H1 (cell line): ENCODE measurements at regions not wholly inside any gene's neighbourhood (a gene's known extent, or its start where the extent isn't known, plus 50 kb on each side); places are given as distances from the start of the nearest gene placed in this dataset.

Experiments used
- CTCF ChIA-PET: fragments of 300-600 bp; sonication (Branson Sonifier 250); formaldehyde crosslinking; loops from one replicate; lab custom pipeline; 2021; ENCODE audit not compliant: partially characterized antibody; lab: Charles Lee
- POLR2A ChIA-PET: fragments of 300-600 bp; sonication (Branson Sonifier 250); formaldehyde crosslinking; loops from one replicate; lab custom pipeline; 2021; ENCODE audit warnings: inconsistent platforms; ENCODE audit not compliant: partially characterized antibody; lab: Charles Lee
- DNase-seq, 2 experiments: peaks; one replicate each; pipeline versions ENCODE4 v3.0.0 to v3.0.0-alpha.2; 2010 to 2022; ENCODE audit warnings: low spot score in 2 of 2, low read depth in 1 of 2, mixed read lengths in 1 of 2
- FAIRE-seq: peaks from 2 replicates; lab custom pipeline; 2011; peaks lifted over from hg19 to GRCh38; lab: Jason Lieb, UNC
- H2AFZ ChIP-seq: 2 replicates; pipeline ENCODE4 v1.8.1; 2012; ENCODE audit warnings: low read length, inconsistent platforms
- H2AK5ac ChIP-seq: 2 replicates; pipeline ENCODE4 v1.6.1; 2013; ENCODE audit warnings: low read depth, low read length
- H2BK120ac ChIP-seq: replicated peaks from 2 replicates; pipeline ENCODE3; 2013; ENCODE audit warnings: low read depth, low read length, inconsistent platforms
- H2BK12ac ChIP-seq: 2 replicates; pipeline ENCODE4 v1.6.1; 2013; ENCODE audit warnings: low read depth, low read length
- H2BK15ac ChIP-seq: 2 replicates; pipeline ENCODE4 v1.6.1; 2013; ENCODE audit warnings: low read length
- H2BK20ac ChIP-seq: 2 replicates; pipeline ENCODE4 v1.6.1; 2013; ENCODE audit warnings: low read length
- H2BK5ac ChIP-seq: 2 replicates; pipeline ENCODE4 v1.6.1; 2013; ENCODE audit warnings: low read depth, low read length
- H3K14ac ChIP-seq: 2 replicates; pipeline ENCODE4 v1.6.1; 2013; ENCODE audit warnings: inconsistent platforms; ENCODE audit not compliant: insufficient read length
- H3K18ac ChIP-seq: 2 replicates; pipeline ENCODE4 v1.6.1; 2013; ENCODE audit warnings: low read length; ENCODE audit errors: extremely low read depth
- H3K23ac ChIP-seq: 2 replicates; pipeline ENCODE4 v1.6.1; 2013; ENCODE audit warnings: inconsistent platforms; ENCODE audit not compliant: insufficient read length
- H3K23me2 ChIP-seq: 2 replicates; pipeline ENCODE4 v1.6.1; 2013; ENCODE audit warnings: low read depth, low read length
- H3K27ac ChIP-seq: 2 replicates; pipeline ENCODE4 v1.6.1; 2011; ENCODE audit warnings: low read depth, low read length, inconsistent platforms
- H3K27me3 ChIP-seq, 4 experiments: replicated peaks in 1 of 4; 1 replicate in 1 of 4; 2 replicates in 3 of 4; pipeline versions ENCODE4 v1.6.1 to v1.8.1; 2011 to 2013; ENCODE audit warnings: low read length in 3 of 4, mild to moderate bottlenecking in 3 of 4, inconsistent platforms in 2 of 4, mixed read lengths in 2 of 4, moderate library complexity in 1 of 4; ENCODE audit not compliant: control insufficient read depth in 3 of 4, insufficient read depth in 3 of 4; ENCODE audit errors: extremely low read depth in 1 of 4
- H3K36me3 ChIP-seq, 4 experiments: 2 replicates each; pipeline versions ENCODE4 v1.6.1 to v1.8.1; 2011 to 2013; ENCODE audit warnings: mild to moderate bottlenecking in 4 of 4, low read length in 3 of 4, moderate library complexity in 2 of 4, control low read depth in 1 of 4, inconsistent platforms in 1 of 4; ENCODE audit not compliant: insufficient read depth in 4 of 4, control insufficient read depth in 2 of 4
- H3K4ac ChIP-seq: replicated peaks from 2 replicates; pipeline ENCODE3; 2013; ENCODE audit warnings: low read length, low read depth, mixed read lengths, inconsistent platforms; ENCODE audit not compliant: insufficient read length
- H3K4me1 ChIP-seq, 4 experiments: replicated peaks in 1 of 4; 1 replicate in 1 of 4; 2 replicates in 3 of 4; pipeline versions ENCODE4 v1.6.1 to v1.8.1; 2011 to 2013; ENCODE audit warnings: low read length in 3 of 4, inconsistent platforms in 2 of 4, mixed read lengths in 1 of 4; ENCODE audit not compliant: insufficient read depth in 4 of 4, control insufficient read depth in 3 of 4
- H3K4me2 ChIP-seq, 2 experiments: 2 replicates each; pipeline versions ENCODE4 v1.6.1 to v1.8.1; 2011 to 2013; ENCODE audit warnings: low read depth in 2 of 2, low read length in 2 of 2, control low read depth in 1 of 2, inconsistent platforms in 1 of 2, mild to moderate bottlenecking in 1 of 2; ENCODE audit not compliant: insufficient read depth in 1 of 2
- H3K4me3 ChIP-seq, 4 experiments: fragments of 200-600, 300-600 bp in 1 of 4; sonication (generic), shearing (Covaris generic), sonication (Bioruptor Twin) in 1 of 4; 2 replicates each; pipeline versions ENCODE4 v1.5.1 to v1.8.1; 2011 to 2016; ENCODE audit warnings: low read length in 4 of 4, low read depth in 3 of 4, control low read depth in 2 of 4, inconsistent platforms in 2 of 4, mild to moderate bottlenecking in 2 of 4, mixed read lengths in 1 of 4, moderate library complexity in 1 of 4; ENCODE audit not compliant: insufficient read depth in 2 of 4; ENCODE audit errors: extremely low read depth in 1 of 4
- H3K56ac ChIP-seq: replicated peaks from 2 replicates; pipeline ENCODE3; 2013; ENCODE audit warnings: low read depth, mild to moderate bottlenecking, mixed read lengths, low read length, inconsistent platforms; ENCODE audit not compliant: insufficient read length
- H3K79me1 ChIP-seq: 2 replicates; pipeline ENCODE4 v1.6.1; 2013; ENCODE audit warnings: low read depth, low read length, control low read depth
- H3K79me2 ChIP-seq, 2 experiments: 2 replicates each; pipeline versions ENCODE4 v1.6.1 to v1.8.1; 2012 to 2013; ENCODE audit warnings: low read length in 2 of 2, mild to moderate bottlenecking in 2 of 2, inconsistent platforms in 1 of 2; ENCODE audit not compliant: insufficient read depth in 2 of 2, control insufficient read depth in 1 of 2
- H3K9ac ChIP-seq, 4 experiments: replicated peaks in 1 of 4; 1 replicate in 1 of 4; 2 replicates in 3 of 4; pipeline versions ENCODE4 v1.6.1 to v1.8.1; 2011 to 2013; ENCODE audit warnings: low read depth in 3 of 4, low read length in 3 of 4, control low read depth in 2 of 4, mild to moderate bottlenecking in 2 of 4, moderate library complexity in 2 of 4, inconsistent platforms in 1 of 4; ENCODE audit errors: extremely low read depth in 1 of 4
- H3K9me3 ChIP-seq, 2 experiments: 2 replicates each; pipeline versions ENCODE4 v1.6.1 to v1.8.1; 2012 to 2013; ENCODE audit warnings: mild to moderate bottlenecking in 2 of 2, moderate library complexity in 2 of 2, control low read depth in 1 of 2, inconsistent platforms in 1 of 2, low read depth in 1 of 2, low read length in 1 of 2, mixed read lengths in 1 of 2; ENCODE audit not compliant: insufficient read depth in 2 of 2
- H4K20me1 ChIP-seq, 2 experiments: replicated peaks in 1 of 2; 2 replicates each; pipeline versions ENCODE3 to v1.8.1; 2011 to 2013; ENCODE audit warnings: inconsistent platforms in 2 of 2, low read length in 2 of 2, mild to moderate bottlenecking in 1 of 2; ENCODE audit not compliant: insufficient read depth in 2 of 2, control insufficient read depth in 1 of 2
- H4K5ac ChIP-seq: 2 replicates; pipeline ENCODE4 v1.6.1; 2013; ENCODE audit warnings: low read length, low read depth, mixed read lengths, inconsistent platforms; ENCODE audit not compliant: insufficient read length
- H4K8ac ChIP-seq: 2 replicates; pipeline ENCODE4 v1.8.0; 2013; ENCODE audit warnings: mild to moderate bottlenecking, moderate library complexity, low read length, inconsistent platforms; ENCODE audit not compliant: insufficient read depth; ENCODE audit errors: extremely low read depth
- H4K91ac ChIP-seq: replicated peaks from 2 replicates; pipeline ENCODE3; 2013; ENCODE audit warnings: low read length, mixed read lengths, inconsistent platforms; ENCODE audit not compliant: insufficient read length
- ATF3 ChIP-seq: IDR thresholded peaks from 2 replicates; pipeline ENCODE4 v1.6.1; 2011; ENCODE audit warnings: low read depth, mild to moderate bottlenecking, low read length; ENCODE audit not compliant: insufficient read depth
- EP300 ChIP-seq, 2 experiments: IDR thresholded peaks; 1 replicate in 1 of 2; 2 replicates in 1 of 2; pipeline ENCODE4 v1.6.1; 2011 to 2012; ENCODE audit warnings: low read depth in 2 of 2, low read length in 2 of 2, mild to moderate bottlenecking in 2 of 2, borderline replicate concordance in 1 of 2, inconsistent platforms in 1 of 2, moderate library complexity in 1 of 2
- JUND ChIP-seq: IDR thresholded peaks from 2 replicates; pipeline ENCODE4 v1.6.1; 2011; ENCODE audit warnings: mild to moderate bottlenecking, improper control_type of control experiment, low read length
- RNF2 ChIP-seq: fragments of 200-900, 300-1000 bp; sonication (generic); IDR thresholded peaks from 2 replicates; pipeline ENCODE4 v1.7.1; 2016; ENCODE audit warnings: borderline replicate concordance, low read depth, mild to moderate bottlenecking, antibody characterized with exemption, low read length; ENCODE audit not compliant: poor library complexity, severe bottlenecking; ENCODE audit errors: missing control alignments
- WGBS, 2 experiments: shearing (Covaris generic) in 1 of 2; methylation state at CpG; one replicate each; pipeline versions ENCODE4 v1.1.6 to v1.1.7; 2013 to 2015; ENCODE audit warnings: low lambda C conversion rate in 2 of 2, mixed read lengths in 2 of 2, inconsistent platforms in 1 of 2, low coverage in 1 of 2, missing lambda C conversion rate in 1 of 2; ENCODE audit not compliant: insufficient replicate concordance in 2 of 2, insufficient coverage in 1 of 2, insufficient read length in 1 of 2; ENCODE audit errors: extremely low coverage in 1 of 2, missing lambda C conversion rate in 1 of 2; 5-methylcytosine and 5-hydroxymethylcytosine counted together
- TF ChIP-seq, protein P1 (sequence below): IDR thresholded peaks from 2 replicates; pipeline ENCODE4 v1.6.1; 2012; ENCODE audit warnings: inconsistent platforms

DNA sequence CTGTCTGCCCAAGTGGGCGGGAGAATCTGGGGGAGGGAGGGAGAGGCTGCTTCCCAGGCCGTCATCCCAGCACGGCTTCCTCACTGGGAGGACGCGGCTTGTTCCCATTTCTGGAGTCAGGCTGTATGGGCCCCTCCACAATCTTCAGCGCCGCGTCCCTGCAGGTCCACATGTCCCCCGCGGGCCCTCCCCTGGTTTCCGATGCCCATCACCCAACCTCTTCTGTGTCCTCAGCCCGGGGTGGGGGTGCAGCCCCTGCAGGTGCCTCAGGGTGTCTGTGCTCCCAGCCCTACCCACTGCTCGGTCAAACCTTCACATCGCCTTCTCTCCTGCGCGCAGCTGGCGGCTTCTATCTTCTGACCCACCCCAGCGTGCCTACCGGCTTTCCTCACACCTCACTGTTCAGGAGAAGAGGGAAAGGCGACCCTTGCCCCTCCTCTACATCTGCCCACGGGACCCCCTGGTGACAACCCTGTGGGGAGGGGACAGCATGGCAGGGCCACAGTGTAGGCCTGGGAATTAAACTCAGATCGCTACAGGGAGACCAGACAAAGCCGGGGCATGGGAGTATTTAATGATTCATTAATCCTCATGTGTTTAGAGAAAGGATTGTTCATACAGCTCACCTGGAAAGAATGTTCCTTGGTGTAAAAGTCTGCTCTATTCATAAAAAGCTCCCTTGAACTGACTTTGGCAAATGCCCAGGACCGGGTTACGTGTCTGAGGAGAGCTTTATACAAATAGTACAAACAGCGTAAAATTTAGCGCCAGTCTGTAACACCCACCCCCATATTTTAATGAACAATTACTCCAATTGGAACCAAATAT is 145.1 kb downstream of the IRX1 start:
- Histone ChIP-seq H4K5ac (no peak overlapping the region), H2BK12ac (no peak overlapping the region; the same call in 1 of the 2 replicates), H3K36me3 (no peaks in the 10 kb centered on the region), H4K20me1 (no peaks in the 10 kb centered on the region), H4K91ac (no peak overlapping the region), H3K18ac (no peak overlapping the region), H3K4me2 (no peak overlapping the region), H2AFZ (no peak overlapping the region), H3K23ac (no peak overlapping the region), H3K56ac (no peak overlapping the region), H3K79me1 (no peaks in the 10 kb centered on the region), H2BK5ac (no peak overlapping the region), H3K4me1 (peaks cover 0 to 2% (median 0%) of the 10 kb centered on the region in 4 experiments; a peak in 1 of 7 replicates), H2AK5ac (no peak overlapping the region), H3K4me3 (no peak overlapping the region), H3K27ac (no peak overlapping the region), H3K23me2 (no peaks in the 10 kb centered on the region), H2BK15ac (no peak overlapping the region), H3K9ac (no peak overlapping the region), H4K8ac (peak overlapping the region; percentile 5; the same call in 1 of the 2 replicates), H3K79me2 (no peaks in the 10 kb centered on the region), H3K27me3 (no peaks in the 10 kb centered on the region), H2BK120ac (no peak overlapping the region), H3K9me3 (no peaks in the 10 kb centered on the region), H2BK20ac (no peak overlapping the region), H3K14ac (no peak overlapping the region), H3K4ac (no peak overlapping the region)
- TF ChIP-seq ATF3 (no peak), RNF2 (no peak), EP300 (IDR thresholded peaks at IDR 0.05; ENCODE audit: borderline replicate concordance in 1 of 2, low read depth in 2 of 2, low read length in 2 of 2) (no peak), JUND (no peak)
- TF ChIP-seq, protein P1, sequence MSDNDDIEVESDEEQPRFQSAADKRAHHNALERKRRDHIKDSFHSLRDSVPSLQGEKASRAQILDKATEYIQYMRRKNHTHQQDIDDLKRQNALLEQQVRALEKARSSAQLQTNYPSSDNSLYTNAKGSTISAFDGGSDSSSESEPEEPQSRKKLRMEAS: no peak
- 94% methylated on average over 15 of the region's 27 CpGs; no CpG with 5 or more reads in 1 of the 2 experiments for WGBS, 2 experiments
- FAIRE-seq: no peak
- no peak for DNase-seq
- ChIA-PET CTCF (interaction anchor here (0.6 to 1.0 kb wide), 2 partner anchors 15 to 556 kb away, joined by 3 to 4 read pairs; no protein-coding TSS in a partner anchor), POLR2A (no interaction called here)
